HEK293 (cell line): ENCODE measurements at regions not wholly inside any gene's neighbourhood (a gene's known extent, or its start where the extent isn't known, plus 50 kb on each side); places are given as distances from the start of the nearest gene placed in this dataset.

Experiments
- CTCF ChIA-PET: fragments of 350-600 bp; formaldehyde crosslinking; extraction: SDS; loops from one replicate; lab custom pipeline; 2021; ENCODE audit warnings: antibody characterized with exemption; lab: Yijun Ruan, JAX
- POLR2A ChIA-PET: fragments of 300-600 bp; formaldehyde crosslinking; extraction: SDS; loops from one replicate; lab custom pipeline; 2020; ENCODE audit warnings: antibody characterized with exemption, inconsistent platforms; lab: Yijun Ruan, JAX
- H3K27ac ChIP-seq: fragments of 200-500 bp; sonication (Bioruptor generic); 2 replicates; pipeline ENCODE4 v1.5.1; 2014; ENCODE audit warnings: low read depth, low read length, control low read depth, inconsistent platforms; ENCODE audit errors: extremely low read depth
- H3K36me3 ChIP-seq, 2 experiments: fragments of 200-500 bp in 1 of 2; sonication (Bioruptor generic) in 1 of 2; 1 replicate in 1 of 2; 2 replicates in 1 of 2; pipeline ENCODE4 v1.5.1; 2014 to 2017; ENCODE audit warnings: inconsistent platforms in 2 of 2, low read length in 2 of 2; ENCODE audit not compliant: control insufficient read depth in 2 of 2, insufficient read depth in 1 of 2
- H3K4me1 ChIP-seq: fragments of 200-500 bp; sonication (Bioruptor generic); 2 replicates; pipeline ENCODE4 v1.5.1; 2014; ENCODE audit warnings: mild to moderate bottlenecking, low read length, inconsistent platforms; ENCODE audit not compliant: control insufficient read depth, insufficient read depth
- H3K4me3 ChIP-seq: 2 replicates; pipeline ENCODE4 v1.5.1; 2011; ENCODE audit warnings: low read depth, mild to moderate bottlenecking, control low read depth, low read length, moderate library complexity
- H3K9me3 ChIP-seq: fragments of 200-500 bp; sonication (Bioruptor generic); 2 replicates; pipeline ENCODE4 v1.5.1; 2014; ENCODE audit warnings: low read depth, low read length, inconsistent platforms; ENCODE audit not compliant: control insufficient read depth, insufficient read depth
- BCL11A ChIP-seq: fragments of 450-650 bp; formaldehyde crosslinking; IDR thresholded peaks from 2 replicates; pipeline ENCODE4 v1.5.1; 2016; ENCODE audit warnings: low read depth, missing biosample characterization, missing genetic modification characterization
- BCL11B ChIP-seq: fragments of 450-650 bp; formaldehyde crosslinking; IDR thresholded peaks from 2 replicates; pipeline ENCODE4 v1.5.1; 2016; ENCODE audit warnings: low read depth, missing biosample characterization, missing genetic modification characterization
- GLIS1 ChIP-seq: fragments of 450-650 bp; formaldehyde crosslinking; IDR thresholded peaks from 2 replicates; pipeline ENCODE4 v1.5.1; 2016; ENCODE audit warnings: missing biosample characterization, missing genetic modification characterization
- HOXC10 ChIP-seq: sonication (generic); formaldehyde crosslinking; IDR thresholded peaks from 2 replicates; pipeline ENCODE4 v1.8.1; 2023; ENCODE audit warnings: mild to moderate bottlenecking, missing genetic modification reagents
- KLF16 ChIP-seq: fragments of 450-650 bp; formaldehyde crosslinking; IDR thresholded peaks from 2 replicates; pipeline ENCODE4 v1.5.1; 2017; ENCODE audit warnings: missing biosample characterization, missing genetic modification characterization
- PATZ1 ChIP-seq: fragments of 450-650 bp; formaldehyde crosslinking; IDR thresholded peaks from 2 replicates; pipeline ENCODE4 v1.5.1; 2016; ENCODE audit warnings: missing biosample characterization, missing genetic modification characterization
- SCRT2 ChIP-seq: fragments of 450-650 bp; formaldehyde crosslinking; IDR thresholded peaks from 2 replicates; pipeline ENCODE4 v1.5.1; 2016; ENCODE audit warnings: missing biosample characterization, missing genetic modification characterization
- ZBTB49 ChIP-seq: fragments of 450-650 bp; formaldehyde crosslinking; IDR thresholded peaks from 2 replicates; pipeline ENCODE4 v1.5.1; 2016; ENCODE audit warnings: missing biosample characterization, missing genetic modification characterization, low read depth
- ZIC2 ChIP-seq: fragments of 450-650 bp; formaldehyde crosslinking; IDR thresholded peaks from 2 replicates; pipeline ENCODE4 v1.5.1; 2016; ENCODE audit warnings: missing biosample characterization, missing genetic modification characterization
- ZNF174 ChIP-seq: fragments of 450-650 bp; formaldehyde crosslinking; IDR thresholded peaks from 2 replicates; pipeline ENCODE4 v1.5.0; 2017; ENCODE audit warnings: missing biosample characterization, mild to moderate bottlenecking, missing genetic modification characterization
- ZNF214 ChIP-seq: fragments of 450-650 bp; formaldehyde crosslinking; IDR thresholded peaks from 2 replicates; pipeline ENCODE4 v1.5.1; 2017; ENCODE audit warnings: missing biosample characterization, mild to moderate bottlenecking, missing genetic modification characterization, borderline replicate concordance
- ZNF311 ChIP-seq: fragments of 450-650 bp; formaldehyde crosslinking; IDR thresholded peaks from 2 replicates; pipeline ENCODE4 v1.5.1; 2017; ENCODE audit warnings: missing biosample characterization, missing genetic modification characterization, borderline replicate concordance
- ZNF335 ChIP-seq: fragments of 450-650 bp; formaldehyde crosslinking; conservative IDR thresholded peaks from 2 replicates; pipeline ENCODE4 v1.5.1; 2016; ENCODE audit warnings: missing biosample characterization, missing genetic modification characterization
- ZNF341 ChIP-seq: fragments of 450-650 bp; formaldehyde crosslinking; IDR thresholded peaks from 2 replicates; pipeline ENCODE4; 2016; ENCODE audit warnings: low read depth, missing biosample characterization, missing genetic modification characterization
- ZNF366 ChIP-seq: fragments of 450-650 bp; formaldehyde crosslinking; conservative IDR thresholded peaks from 2 replicates; pipeline ENCODE4 v1.5.1; 2016; ENCODE audit warnings: missing biosample characterization, missing genetic modification characterization
- ZNF416 ChIP-seq: fragments of 450-650 bp; formaldehyde crosslinking; IDR thresholded peaks from 2 replicates; pipeline ENCODE4 v1.5.1; 2016; ENCODE audit warnings: missing biosample characterization, missing genetic modification characterization
- ZNF449 ChIP-seq: fragments of 450-650 bp; formaldehyde crosslinking; IDR thresholded peaks from 2 replicates; pipeline ENCODE4 v1.5.1; 2017; ENCODE audit warnings: missing biosample characterization, mild to moderate bottlenecking, missing genetic modification characterization, moderate library complexity
- ZNF514 ChIP-seq: fragments of 450-650 bp; formaldehyde crosslinking; IDR thresholded peaks from 2 replicates; pipeline ENCODE4 v1.5.1; 2016; ENCODE audit warnings: missing biosample characterization, missing genetic modification characterization
- ZNF521 ChIP-seq: fragments of 450-650 bp; formaldehyde crosslinking; IDR thresholded peaks from 2 replicates; pipeline ENCODE4 v1.5.1; 2017; ENCODE audit warnings: missing biosample characterization, mild to moderate bottlenecking, missing genetic modification characterization
- ZNF660 ChIP-seq: fragments of 450-650 bp; IDR thresholded peaks from 2 replicates; pipeline ENCODE4 v1.5.1; 2018; ENCODE audit warnings: missing biosample characterization, mild to moderate bottlenecking, missing genetic modification characterization
- ZNF776 ChIP-seq: fragments of 450-650 bp; formaldehyde crosslinking; IDR thresholded peaks from 2 replicates; pipeline ENCODE4 v1.5.0; 2017; ENCODE audit warnings: missing biosample characterization, missing genetic modification characterization, borderline replicate concordance
- ZNF777 ChIP-seq: fragments of 450-650 bp; formaldehyde crosslinking; IDR thresholded peaks from 2 replicates; pipeline ENCODE4 v1.5.1; 2017; ENCODE audit warnings: missing biosample characterization, missing genetic modification characterization, borderline replicate concordance
- ZNF843 ChIP-seq: fragments of 450-650 bp; formaldehyde crosslinking; IDR thresholded peaks from 2 replicates; pipeline ENCODE4 v1.5.1; 2016; ENCODE audit warnings: missing biosample characterization, missing genetic modification characterization
- ZSCAN16 ChIP-seq: fragments of 450-650 bp; formaldehyde crosslinking; IDR thresholded peaks from 2 replicates; pipeline ENCODE4 v1.5.1; 2016; ENCODE audit warnings: missing biosample characterization, missing genetic modification characterization
- ZSCAN30 ChIP-seq: fragments of 450-650 bp; IDR thresholded peaks from 2 replicates; pipeline ENCODE4 v1.5.1; 2018; ENCODE audit warnings: missing biosample characterization, mild to moderate bottlenecking, missing genetic modification characterization, moderate library complexity

- H3K36me3 ChIP-seq = no peaks in the 10 kb centered on the region
- H3K4me1 ChIP-seq = no peaks in the 10 kb centered on the region
- H3K27ac ChIP-seq = no peak overlapping the region
- H3K9me3 ChIP-seq = no peaks in the 10 kb centered on the region
- TF ChIP-seq ZNF660 (tag by site-specific recombination) (no peak), ZNF341 (no peak), SCRT2 (tag by site-specific recombination) (no peak), ZNF449 (no peak), ZNF311 (tag by site-specific recombination) (no peak), HOXC10 (CRISPR knock-in tag) (no peak), ZSCAN16 (no peak), ZNF843 (no peak), ZNF777 (tag by site-specific recombination) (no peak), ZNF335 (tag by site-specific recombination) (no peak), ZNF416 (tag by site-specific recombination) (no peak)
- ChIA-PET CTCF (no interaction called here), POLR2A (no interaction called here)
- H3K4me3 ChIP-seq = no peak overlapping the region
Measured at GRCh38 chr1:79550402-79550801, 543.9 kb upstream of the ADGRL4 start.

- ChIA-PET CTCF (no interaction called here), POLR2A (no interaction called here)
- TF ChIP-seq ZNF311 (tag by site-specific recombination) (no peak), ZNF776 (tag by site-specific recombination) (no peak), GLIS1 (tag by site-specific recombination) (no peak), PATZ1 (no peak), ZNF174 (tag by site-specific recombination) (no peak), ZNF521 (tag by site-specific recombination) (no peak), KLF16 (tag by site-specific recombination) (no peak), ZSCAN30 (tag by site-specific recombination) (no peak), ZIC2 (tag by site-specific recombination) (no peak), ZNF366 (tag by site-specific recombination) (no peak), BCL11A (tag by site-specific recombination) (no peak), ZNF514 (no peak), ZBTB49 (tag by site-specific recombination) (no peak), BCL11B (tag by site-specific recombination) (no peak), ZNF214 (tag by site-specific recombination) (no peak)
- Histone ChIP-seq H3K36me3 (no peaks in the 10 kb centered on the region), H3K9me3 (no peaks in the 10 kb centered on the region), H3K27ac (no peak overlapping the region), H3K4me3 (no peak overlapping the region), H3K4me1 (no peaks in the 10 kb centered on the region)
Measured at GRCh38 chr1:79549201-79549600, 542.7 kb upstream of the ADGRL4 start.
